H1 (cell line): ENCODE measurements at regions not wholly inside any gene's neighbourhood (a gene's known extent, or its start where the extent isn't known, plus 50 kb on each side); places are given as distances from the start of the nearest gene placed in this dataset.

Experiments
- CTCF ChIA-PET: fragments of 300-600 bp; sonication (Branson Sonifier 250); formaldehyde crosslinking; loops from one replicate; lab custom pipeline; 2021; ENCODE audit not compliant: partially characterized antibody; lab: Charles Lee
- POLR2A ChIA-PET: fragments of 300-600 bp; sonication (Branson Sonifier 250); formaldehyde crosslinking; loops from one replicate; lab custom pipeline; 2021; ENCODE audit warnings: inconsistent platforms; ENCODE audit not compliant: partially characterized antibody; lab: Charles Lee
- DNase-seq, 2 experiments: peaks; one replicate each; pipeline versions ENCODE4 v3.0.0 to v3.0.0-alpha.2; 2010 to 2022; ENCODE audit warnings: low spot score in 2 of 2, low read depth in 1 of 2, mixed read lengths in 1 of 2
- FAIRE-seq: peaks from 2 replicates; lab custom pipeline; 2011; peaks lifted over from hg19 to GRCh38; lab: Jason Lieb, UNC
- H2AFZ ChIP-seq: 2 replicates; pipeline ENCODE4 v1.8.1; 2012; ENCODE audit warnings: low read length, inconsistent platforms
- H2AK5ac ChIP-seq: 2 replicates; pipeline ENCODE4 v1.6.1; 2013; ENCODE audit warnings: low read depth, low read length
- H2BK120ac ChIP-seq: replicated peaks from 2 replicates; pipeline ENCODE3; 2013; ENCODE audit warnings: low read depth, low read length, inconsistent platforms
- H2BK12ac ChIP-seq: 2 replicates; pipeline ENCODE4 v1.6.1; 2013; ENCODE audit warnings: low read depth, low read length
- H2BK15ac ChIP-seq: 2 replicates; pipeline ENCODE4 v1.6.1; 2013; ENCODE audit warnings: low read length
- H2BK20ac ChIP-seq: 2 replicates; pipeline ENCODE4 v1.6.1; 2013; ENCODE audit warnings: low read length
- H2BK5ac ChIP-seq: 2 replicates; pipeline ENCODE4 v1.6.1; 2013; ENCODE audit warnings: low read depth, low read length
- H3K14ac ChIP-seq: 2 replicates; pipeline ENCODE4 v1.6.1; 2013; ENCODE audit warnings: inconsistent platforms; ENCODE audit not compliant: insufficient read length
- H3K18ac ChIP-seq: 2 replicates; pipeline ENCODE4 v1.6.1; 2013; ENCODE audit warnings: low read length; ENCODE audit errors: extremely low read depth
- H3K23ac ChIP-seq: 2 replicates; pipeline ENCODE4 v1.6.1; 2013; ENCODE audit warnings: inconsistent platforms; ENCODE audit not compliant: insufficient read length
- H3K23me2 ChIP-seq: 2 replicates; pipeline ENCODE4 v1.6.1; 2013; ENCODE audit warnings: low read depth, low read length
- H3K27ac ChIP-seq: 2 replicates; pipeline ENCODE4 v1.6.1; 2011; ENCODE audit warnings: low read depth, low read length, inconsistent platforms
- H3K27me3 ChIP-seq, 4 experiments: replicated peaks in 1 of 4; 1 replicate in 1 of 4; 2 replicates in 3 of 4; pipeline versions ENCODE4 v1.6.1 to v1.8.1; 2011 to 2013; ENCODE audit warnings: low read length in 3 of 4, mild to moderate bottlenecking in 3 of 4, inconsistent platforms in 2 of 4, mixed read lengths in 2 of 4, moderate library complexity in 1 of 4; ENCODE audit not compliant: control insufficient read depth in 3 of 4, insufficient read depth in 3 of 4; ENCODE audit errors: extremely low read depth in 1 of 4
- H3K36me3 ChIP-seq, 4 experiments: 2 replicates each; pipeline versions ENCODE4 v1.6.1 to v1.8.1; 2011 to 2013; ENCODE audit warnings: mild to moderate bottlenecking in 4 of 4, low read length in 3 of 4, moderate library complexity in 2 of 4, control low read depth in 1 of 4, inconsistent platforms in 1 of 4; ENCODE audit not compliant: insufficient read depth in 4 of 4, control insufficient read depth in 2 of 4
- H3K4ac ChIP-seq: replicated peaks from 2 replicates; pipeline ENCODE3; 2013; ENCODE audit warnings: low read length, low read depth, mixed read lengths, inconsistent platforms; ENCODE audit not compliant: insufficient read length
- H3K4me1 ChIP-seq, 4 experiments: replicated peaks in 1 of 4; 1 replicate in 1 of 4; 2 replicates in 3 of 4; pipeline versions ENCODE4 v1.6.1 to v1.8.1; 2011 to 2013; ENCODE audit warnings: low read length in 3 of 4, inconsistent platforms in 2 of 4, mixed read lengths in 1 of 4; ENCODE audit not compliant: insufficient read depth in 4 of 4, control insufficient read depth in 3 of 4
- H3K4me2 ChIP-seq, 2 experiments: 2 replicates each; pipeline versions ENCODE4 v1.6.1 to v1.8.1; 2011 to 2013; ENCODE audit warnings: low read depth in 2 of 2, low read length in 2 of 2, control low read depth in 1 of 2, inconsistent platforms in 1 of 2, mild to moderate bottlenecking in 1 of 2; ENCODE audit not compliant: insufficient read depth in 1 of 2
- H3K4me3 ChIP-seq, 4 experiments: fragments of 200-600, 300-600 bp in 1 of 4; sonication (generic), shearing (Covaris generic), sonication (Bioruptor Twin) in 1 of 4; 2 replicates each; pipeline versions ENCODE4 v1.5.1 to v1.8.1; 2011 to 2016; ENCODE audit warnings: low read length in 4 of 4, low read depth in 3 of 4, control low read depth in 2 of 4, inconsistent platforms in 2 of 4, mild to moderate bottlenecking in 2 of 4, mixed read lengths in 1 of 4, moderate library complexity in 1 of 4; ENCODE audit not compliant: insufficient read depth in 2 of 4; ENCODE audit errors: extremely low read depth in 1 of 4
- H3K56ac ChIP-seq: replicated peaks from 2 replicates; pipeline ENCODE3; 2013; ENCODE audit warnings: low read depth, mild to moderate bottlenecking, mixed read lengths, low read length, inconsistent platforms; ENCODE audit not compliant: insufficient read length
- H3K79me1 ChIP-seq: 2 replicates; pipeline ENCODE4 v1.6.1; 2013; ENCODE audit warnings: low read depth, low read length, control low read depth
- H3K79me2 ChIP-seq, 2 experiments: 2 replicates each; pipeline versions ENCODE4 v1.6.1 to v1.8.1; 2012 to 2013; ENCODE audit warnings: low read length in 2 of 2, mild to moderate bottlenecking in 2 of 2, inconsistent platforms in 1 of 2; ENCODE audit not compliant: insufficient read depth in 2 of 2, control insufficient read depth in 1 of 2
- H3K9ac ChIP-seq, 4 experiments: replicated peaks in 1 of 4; 1 replicate in 1 of 4; 2 replicates in 3 of 4; pipeline versions ENCODE4 v1.6.1 to v1.8.1; 2011 to 2013; ENCODE audit warnings: low read depth in 3 of 4, low read length in 3 of 4, control low read depth in 2 of 4, mild to moderate bottlenecking in 2 of 4, moderate library complexity in 2 of 4, inconsistent platforms in 1 of 4; ENCODE audit errors: extremely low read depth in 1 of 4
- H3K9me3 ChIP-seq, 2 experiments: 2 replicates each; pipeline versions ENCODE4 v1.6.1 to v1.8.1; 2012 to 2013; ENCODE audit warnings: mild to moderate bottlenecking in 2 of 2, moderate library complexity in 2 of 2, control low read depth in 1 of 2, inconsistent platforms in 1 of 2, low read depth in 1 of 2, low read length in 1 of 2, mixed read lengths in 1 of 2; ENCODE audit not compliant: insufficient read depth in 2 of 2
- H4K20me1 ChIP-seq, 2 experiments: replicated peaks in 1 of 2; 2 replicates each; pipeline versions ENCODE3 to v1.8.1; 2011 to 2013; ENCODE audit warnings: inconsistent platforms in 2 of 2, low read length in 2 of 2, mild to moderate bottlenecking in 1 of 2; ENCODE audit not compliant: insufficient read depth in 2 of 2, control insufficient read depth in 1 of 2
- H4K5ac ChIP-seq: 2 replicates; pipeline ENCODE4 v1.6.1; 2013; ENCODE audit warnings: low read length, low read depth, mixed read lengths, inconsistent platforms; ENCODE audit not compliant: insufficient read length
- H4K8ac ChIP-seq: 2 replicates; pipeline ENCODE4 v1.8.0; 2013; ENCODE audit warnings: mild to moderate bottlenecking, moderate library complexity, low read length, inconsistent platforms; ENCODE audit not compliant: insufficient read depth; ENCODE audit errors: extremely low read depth
- H4K91ac ChIP-seq: replicated peaks from 2 replicates; pipeline ENCODE3; 2013; ENCODE audit warnings: low read length, mixed read lengths, inconsistent platforms; ENCODE audit not compliant: insufficient read length
- E2F6 ChIP-seq: IDR thresholded peaks from 2 replicates; pipeline ENCODE4 v1.6.1; 2012; ENCODE audit warnings: inconsistent platforms
- KDM4A ChIP-seq: IDR thresholded peaks from one replicate; pipeline ENCODE4 v1.7.1; 2012; ENCODE audit warnings: low read depth, mild to moderate bottlenecking, moderate library complexity, low read length, inconsistent platforms; ENCODE audit not compliant: severe bottlenecking
- POLR2A ChIP-seq, 2 experiments: IDR thresholded peaks; 1 replicate in 1 of 2; 2 replicates in 1 of 2; pipeline ENCODE4 v1.6.1; 2011; ENCODE audit warnings: low read depth in 2 of 2, low read length in 2 of 2, mild to moderate bottlenecking in 2 of 2; ENCODE audit errors: control extremely low read depth in 1 of 2
- POLR2AphosphoS5 ChIP-seq: IDR thresholded peaks from 2 replicates; pipeline ENCODE4 v1.6.1; 2011; ENCODE audit warnings: low read depth, low read length
- SP1 ChIP-seq: IDR thresholded peaks from 2 replicates; pipeline ENCODE4 v1.6.1; 2011; ENCODE audit warnings: low read depth, low read length
- SP2 ChIP-seq: IDR thresholded peaks from 2 replicates; pipeline ENCODE4 v1.6.1; 2012; ENCODE audit warnings: mild to moderate bottlenecking, low read length, inconsistent platforms
- SP4 ChIP-seq: IDR thresholded peaks from 2 replicates; pipeline ENCODE4 v1.6.1; 2012; ENCODE audit warnings: low read length, inconsistent platforms
- TAF1 ChIP-seq: IDR thresholded peaks from 2 replicates; pipeline ENCODE4 v1.6.1; 2011; ENCODE audit warnings: mild to moderate bottlenecking, low read depth, low read length
- TAF7 ChIP-seq: optimal IDR thresholded peaks from 2 replicates; pipeline ENCODE3; 2011; ENCODE audit warnings: low read depth, mild to moderate bottlenecking, inconsistent platforms, low read length, moderate library complexity, borderline replicate concordance
- TBP ChIP-seq: IDR thresholded peaks from 2 replicates; pipeline ENCODE4 v1.6.1; 2011; ENCODE audit warnings: low read depth, low read length, improper control_type of control experiment
- TCF12 ChIP-seq: IDR thresholded peaks from 2 replicates; pipeline ENCODE4 v1.6.1; 2011; ENCODE audit warnings: low read depth, mild to moderate bottlenecking, low read length
- USF2 ChIP-seq: IDR thresholded peaks from 2 replicates; pipeline ENCODE4 v1.6.1; 2011; ENCODE audit warnings: low read length, improper control_type of control experiment
- YY1 ChIP-seq: IDR thresholded peaks from 2 replicates; pipeline ENCODE4 v1.6.1; 2011; ENCODE audit warnings: low read depth, mild to moderate bottlenecking, low read length
- WGBS, 2 experiments: shearing (Covaris generic) in 1 of 2; methylation state at CpG; one replicate each; pipeline versions ENCODE4 v1.1.6 to v1.1.7; 2013 to 2015; ENCODE audit warnings: low lambda C conversion rate in 2 of 2, mixed read lengths in 2 of 2, inconsistent platforms in 1 of 2, low coverage in 1 of 2, missing lambda C conversion rate in 1 of 2; ENCODE audit not compliant: insufficient replicate concordance in 2 of 2, insufficient coverage in 1 of 2, insufficient read length in 1 of 2; ENCODE audit errors: extremely low coverage in 1 of 2, missing lambda C conversion rate in 1 of 2; 5-methylcytosine and 5-hydroxymethylcytosine counted together

DNA sequence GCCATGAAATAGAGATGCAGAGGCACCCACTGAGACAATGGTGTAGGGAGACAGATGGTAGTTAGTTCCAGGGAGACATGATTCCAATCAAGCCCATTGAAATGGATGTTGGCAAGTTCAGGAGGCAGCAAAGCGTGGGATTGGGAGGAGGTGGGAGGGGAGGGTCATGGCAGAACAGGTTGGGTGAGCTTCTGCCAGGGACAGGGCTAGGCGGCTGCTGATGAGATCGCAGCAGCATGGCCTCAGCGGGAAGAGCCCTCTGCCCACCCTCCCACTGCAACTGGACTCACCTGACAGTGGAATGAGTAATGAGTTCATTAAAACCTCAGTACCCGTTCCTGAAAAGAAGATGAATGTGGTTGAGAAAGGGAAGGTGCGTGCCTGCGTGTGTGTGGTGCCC is 418.2 kb downstream of the CDK5RAP2 start:
- Histone ChIP-seq H3K27me3 (no peaks in the 10 kb centered on the region; a peak in 1 of 7 replicates), H3K4me1 (no peaks in the 10 kb centered on the region; a peak in 1 of 7 replicates), H4K5ac (no peak overlapping the region), H3K27ac (no peak overlapping the region), H2BK15ac (no peak overlapping the region), H2AFZ (no peak overlapping the region), H3K36me3 (no peaks in the 10 kb centered on the region), H3K9me3 (no peaks in the 10 kb centered on the region), H3K79me2 (no peaks in the 10 kb centered on the region), H3K4me2 (no peak overlapping the region), H2AK5ac (no peak overlapping the region), H3K4me3 (no peak overlapping the region), H3K14ac (no peak overlapping the region), H3K79me1 (no peaks in the 10 kb centered on the region), H2BK12ac (no peak overlapping the region), H3K56ac (no peak overlapping the region), H2BK120ac (no peak overlapping the region), H4K91ac (no peak overlapping the region), H3K4ac (no peak overlapping the region), H4K8ac (no peak overlapping the region), H3K18ac (no peak overlapping the region), H2BK5ac (no peak overlapping the region), H3K23me2 (no peaks in the 10 kb centered on the region; the same call in 1 of the 2 replicates), H2BK20ac (no peak overlapping the region), H4K20me1 (no peaks in the 10 kb centered on the region), H3K23ac (no peak overlapping the region), H3K9ac (no peak overlapping the region)
- DNase-seq (no peak), FAIRE-seq (no peak)
- WGBS, 2 experiments, result 92% methylated on average over 7 of the region's 7 CpGs; no CpG with 5 or more reads in 1 of the 2 experiments
- CTCF ChIA-PET, result interaction anchor here (0.9 kb wide), 1 partner anchor 9 kb away, joined by 3 read pairs; no protein-coding TSS in a partner anchor
- TF ChIP-seq TAF1 (no peak), USF2 (no peak), POLR2A (IDR thresholded peaks at IDR 0.05; ENCODE audit: control extremely low read depth in 1 of 2, low read depth in 2 of 2, low read length in 2 of 2) (no peak), POLR2AphosphoS5 (no peak), SP1 (no peak), TCF12 (no peak), SP2 (no peak), TBP (no peak), YY1 (no peak), TAF7 (no peak), E2F6 (no peak), SP4 (no peak), KDM4A (no peak)
- POLR2A ChIA-PET, result no interaction called here
